ENCODE measurements at regions not wholly inside any gene's neighbourhood (a gene's known extent, or its start where the extent isn't known, plus 50 kb on each side); places are given as distances from the start of the nearest gene placed in this dataset.

DNA sequence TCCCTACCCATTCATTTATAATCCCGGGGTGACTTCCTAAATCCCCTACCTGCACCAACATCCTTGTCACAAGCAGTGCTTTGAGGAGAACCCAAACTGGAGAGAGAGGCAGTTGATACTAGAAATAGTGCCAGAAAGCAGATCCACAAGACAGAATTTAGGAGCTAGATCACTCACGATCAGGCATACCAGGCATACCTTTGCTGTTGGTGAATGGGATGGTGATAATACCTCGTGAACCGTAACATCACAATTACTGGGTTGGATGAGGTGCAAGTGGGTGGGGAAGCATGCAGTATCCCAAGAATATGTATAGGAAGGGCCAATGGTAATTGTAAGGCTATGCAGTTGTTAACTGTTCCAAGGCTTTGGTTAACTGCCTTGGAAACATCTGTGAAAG lies 129.3 kb downstream of the TMA16 start:
- no peak for DNase-seq

- DNase-seq = no peak
These were observed 130.2 kb downstream of the TMA16 start for GRCh38 chr4:163624727-163625126.

DNA sequence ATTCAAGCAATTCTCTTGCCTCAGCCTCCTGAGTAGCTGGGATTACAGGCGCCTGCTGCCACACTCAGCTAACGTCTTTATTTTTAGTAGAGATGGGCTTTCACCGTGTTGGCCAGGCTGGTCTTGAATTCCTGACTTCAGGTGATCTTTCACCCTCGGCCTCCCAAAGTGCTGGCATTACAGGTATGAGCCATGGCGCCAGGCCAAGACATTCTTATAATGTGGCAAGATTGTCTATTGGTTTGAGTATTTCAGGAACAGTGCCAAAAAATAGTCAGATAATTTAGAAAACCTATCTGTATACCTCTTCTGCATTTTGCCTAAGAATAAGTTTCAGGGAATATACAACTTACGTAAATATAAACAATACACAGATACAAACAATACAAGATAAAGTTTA lies 136.8 kb downstream of the TMA16 start:
- DNase-seq = no peak

GRCh38 chr4:163638909-163639308 lies 144.4 kb downstream of the TMA16 start:
- DNase-seq = no peak

DNA sequence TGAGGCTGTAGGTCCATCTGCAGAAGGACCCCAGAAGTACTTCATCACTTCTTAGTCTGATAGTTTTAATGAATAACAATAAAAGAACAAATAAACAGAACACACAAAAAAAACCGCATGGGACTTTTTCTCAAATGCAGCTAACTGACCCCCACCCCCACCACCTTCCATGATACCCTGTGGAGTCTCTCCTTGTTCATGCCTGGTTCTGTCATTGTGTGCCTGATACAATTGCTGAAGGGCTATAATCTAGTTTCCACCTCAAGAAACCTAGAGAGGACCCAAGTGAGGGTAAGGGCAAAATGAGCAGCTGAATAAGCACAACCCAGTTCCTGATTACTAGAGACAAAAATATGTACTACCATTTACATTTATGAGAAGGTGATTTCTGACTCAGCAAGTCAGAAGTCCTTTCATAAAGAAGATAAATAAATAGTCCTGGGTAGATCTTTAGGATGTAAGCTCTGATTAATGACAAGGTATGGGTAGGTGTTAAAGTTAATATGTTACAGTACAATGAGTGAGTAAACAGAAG lies 155.1 kb downstream of the TMA16 start:
- no peak for DNase-seq

- no peak for DNase-seq
These were observed 157.3 kb downstream of the TMA16 start for GRCh38 chr4:163651761-163652160.

GRCh38 chr4:163654621-163655020 lies 160.1 kb downstream of the TMA16 start:
- DNase-seq = no peak

GRCh38 chr4:163660636-163661035 lies 166.1 kb downstream of the TMA16 start:
- no peak for DNase-seq

GRCh38 chr4:163662768-163663167 lies 168.3 kb downstream of the TMA16 start:
- no peak for DNase-seq

DNA sequence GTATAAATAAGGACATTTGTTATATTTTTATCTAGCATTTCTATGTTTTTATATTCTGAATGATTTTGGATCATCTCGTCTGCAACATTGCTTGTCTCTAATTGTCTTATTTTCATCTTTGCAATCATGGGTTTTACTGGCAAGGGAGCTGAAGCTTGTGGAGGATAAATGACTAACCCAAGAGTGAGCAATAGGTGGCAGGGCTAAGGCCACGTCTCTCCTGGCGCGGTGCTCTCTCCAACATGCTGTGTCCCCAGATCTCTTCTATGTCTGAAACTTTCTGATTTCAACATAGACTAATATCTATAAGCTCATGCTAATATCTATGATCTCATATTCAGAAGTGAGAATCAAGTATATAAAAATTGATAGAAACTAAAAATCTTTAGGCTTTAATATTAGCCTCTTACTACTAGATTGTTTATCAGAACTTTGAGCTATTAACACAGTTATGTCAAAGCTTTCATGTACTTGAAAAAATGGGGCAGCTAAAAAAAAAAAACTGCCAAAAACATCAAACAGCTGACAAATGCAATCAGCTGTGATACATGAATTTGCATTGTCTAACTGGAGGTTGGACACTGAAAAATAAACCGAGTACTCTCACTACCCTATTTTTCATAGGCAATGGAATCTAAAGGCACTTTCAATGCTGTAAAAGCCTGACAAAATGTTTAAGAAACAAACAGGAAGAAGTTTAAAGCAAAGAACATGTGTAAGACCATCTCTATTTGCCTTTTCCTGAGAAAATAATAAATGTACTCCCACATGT lies 169.2 kb downstream of the TMA16 start:
- no peak for DNase-seq

DNA sequence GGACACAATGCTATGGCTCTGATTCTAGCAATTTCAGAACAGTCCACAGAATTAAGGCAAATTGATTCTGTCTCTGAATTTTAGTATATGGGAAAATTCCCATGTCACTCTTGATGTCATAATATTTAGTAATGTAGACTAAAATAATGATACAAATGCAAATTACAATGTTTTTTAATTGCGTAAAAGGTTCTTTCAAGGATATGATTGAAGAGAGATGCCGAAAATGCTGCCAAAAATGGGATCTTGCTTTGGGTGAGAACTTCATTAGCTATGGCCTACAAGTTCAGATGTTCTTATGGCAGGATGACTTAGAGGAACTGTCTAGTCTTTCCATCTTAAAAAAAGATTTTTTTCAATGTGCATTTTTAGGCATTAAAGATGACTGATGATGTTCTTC lies 170.6 kb downstream of the TMA16 start:
- no peak for DNase-seq

DNA sequence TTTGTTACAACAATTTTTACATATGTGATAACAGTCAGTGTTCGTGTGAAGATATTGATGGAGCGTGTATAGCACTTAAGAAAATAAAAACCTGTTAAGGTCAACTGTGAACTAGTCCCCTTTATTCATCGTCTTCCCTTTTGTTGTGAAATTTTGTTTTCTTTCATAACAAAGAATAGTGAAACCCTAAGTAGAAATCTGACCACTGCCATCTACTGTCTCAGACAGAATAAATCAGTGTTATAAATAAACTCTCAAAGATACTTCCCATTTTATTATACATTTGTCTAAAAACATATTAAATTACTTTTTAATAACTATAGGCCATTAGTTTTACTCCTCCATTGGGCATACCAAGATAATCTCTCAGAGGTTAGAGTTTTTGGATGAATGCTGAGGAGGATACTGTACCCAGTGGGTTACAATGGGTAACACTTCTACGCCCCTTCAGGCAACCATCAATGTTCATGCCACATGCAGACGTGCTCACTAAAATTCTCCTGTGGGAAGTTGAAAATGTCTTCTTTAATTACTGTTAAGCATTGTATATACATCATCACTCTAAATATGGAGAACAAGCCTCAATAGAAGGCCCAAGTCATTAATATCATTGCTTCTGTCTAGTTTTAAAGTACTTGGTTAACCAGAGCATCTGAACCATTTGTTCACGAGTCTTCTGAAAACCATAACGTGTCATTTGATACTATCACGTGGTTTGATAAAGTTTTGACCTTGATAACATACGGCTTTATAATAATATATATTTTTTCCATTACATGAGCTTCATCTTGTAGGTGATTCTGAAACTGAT lies 171.2 kb downstream of the TMA16 start:
- no peak for DNase-seq

GRCh38 chr4:163666332-163666873 lies 171.9 kb downstream of the TMA16 start:
- no peak for DNase-seq

DNA sequence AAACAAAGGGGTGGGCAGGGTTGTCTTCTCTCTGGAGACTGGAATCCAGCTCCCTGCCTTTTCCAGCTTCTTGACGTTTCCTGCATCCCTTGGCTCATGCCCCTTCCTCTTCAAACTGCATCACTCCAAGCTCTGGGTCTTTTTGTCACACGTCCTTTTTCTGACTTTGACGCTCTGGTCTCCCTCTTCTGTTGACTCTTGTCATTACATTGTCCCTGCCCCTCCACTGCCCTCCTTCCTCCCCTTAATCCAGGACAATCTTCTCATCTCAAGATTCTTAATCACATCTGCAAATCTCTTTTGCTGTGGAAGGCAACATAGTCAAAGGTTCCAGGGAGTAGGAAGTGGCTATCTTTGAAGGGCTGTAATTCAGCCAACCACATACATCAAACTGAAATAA lies 178.3 kb downstream of the TMA16 start:
- DNase-seq = no peak

DNA sequence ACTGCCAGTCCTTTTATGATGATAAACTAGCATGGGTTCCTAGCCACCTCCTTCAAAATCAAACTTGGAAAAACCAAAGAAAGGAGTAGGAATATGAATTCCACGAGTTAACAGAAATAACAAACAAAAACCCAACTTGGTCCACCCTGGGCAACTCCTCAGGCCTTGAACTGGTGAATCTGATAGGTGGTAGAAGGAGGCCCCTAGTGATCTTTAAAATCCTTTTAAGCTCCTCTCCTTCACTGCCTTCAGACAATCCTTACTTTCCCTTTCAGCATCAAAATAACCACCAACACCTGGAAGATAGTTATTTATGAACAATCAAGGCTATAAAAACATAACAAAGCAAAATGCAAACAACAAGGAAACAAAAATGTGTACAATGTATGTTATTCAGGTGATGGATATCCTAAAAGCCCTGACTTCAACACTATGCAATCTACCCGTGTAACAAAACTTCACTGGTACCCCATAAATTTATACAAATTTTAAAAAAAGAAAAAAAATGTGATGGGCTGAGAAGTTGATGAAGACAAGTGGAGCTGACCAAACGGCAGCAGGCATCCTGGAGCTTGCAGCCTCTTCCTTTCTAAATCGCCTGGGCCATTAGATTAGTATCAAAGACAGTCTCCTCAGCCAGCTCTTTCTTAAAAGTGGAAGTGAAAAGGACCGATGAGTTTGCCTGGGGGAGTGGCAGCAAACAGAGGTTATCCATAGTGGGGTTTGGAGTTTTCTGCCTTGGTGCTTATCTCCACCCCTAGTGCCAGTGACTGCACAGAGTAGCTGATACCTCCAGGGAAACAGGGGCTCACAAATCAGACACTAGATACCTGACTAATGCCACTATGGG lies 179.6 kb downstream of the TMA16 start:
- no peak for DNase-seq

DNA sequence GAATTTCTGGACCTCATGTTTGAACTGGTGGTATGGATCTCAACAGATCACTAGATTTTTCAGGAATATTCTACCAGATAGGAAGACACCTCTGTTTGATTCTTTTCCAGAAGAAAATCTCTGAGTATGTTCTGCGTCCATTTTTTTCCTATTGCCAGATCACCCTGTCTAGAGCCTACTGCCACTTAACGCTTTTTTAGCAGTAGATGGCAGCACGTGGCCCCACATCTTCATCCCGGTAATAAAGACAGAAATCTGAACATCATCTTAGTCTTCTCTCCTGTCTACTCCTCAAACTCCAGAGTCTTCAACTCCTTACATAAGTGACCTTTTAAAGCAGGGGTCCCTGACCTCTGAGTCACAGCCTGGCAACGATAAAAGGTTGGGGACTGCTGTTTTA lies 184.7 kb downstream of the TMA16 start:
- DNase-seq = no peak

- DNase-seq = no peak
These were observed 186.1 kb downstream of the TMA16 start for GRCh38 chr4:163680386-163681098.

DNA sequence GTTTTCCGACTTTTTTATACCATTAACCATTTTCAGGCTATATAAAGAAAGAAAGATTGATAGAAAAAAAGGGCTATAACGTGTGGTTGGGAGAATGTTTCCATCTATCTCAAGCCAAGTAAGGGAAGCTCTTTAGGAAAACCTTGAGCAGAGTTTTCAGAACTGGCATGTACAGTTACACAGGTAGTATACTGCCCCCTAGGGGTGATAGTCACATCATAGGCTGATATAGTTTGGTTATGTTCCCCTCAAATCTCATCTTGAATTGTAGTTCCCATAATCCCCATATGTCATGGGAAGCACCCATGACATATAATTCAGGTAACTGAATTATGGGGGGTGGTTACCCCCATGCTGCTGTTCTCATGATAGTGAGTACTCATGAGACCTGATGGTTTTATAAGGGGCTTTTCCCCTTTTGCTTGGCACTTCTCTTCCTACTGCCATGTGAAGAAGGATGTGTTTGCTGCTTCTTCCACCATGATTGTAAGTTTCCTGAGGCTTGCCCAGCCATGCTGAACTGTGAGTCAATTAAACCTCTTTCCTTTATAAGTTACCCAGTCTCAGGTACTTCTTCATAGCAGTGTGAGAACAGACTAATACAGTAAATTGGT lies 186.8 kb downstream of the TMA16 start:
- peak; percentile 24 for DNase-seq

GRCh38 chr4:163688856-163689255 lies 194.4 kb downstream of the TMA16 start:
- DNase-seq = no peak

DNA sequence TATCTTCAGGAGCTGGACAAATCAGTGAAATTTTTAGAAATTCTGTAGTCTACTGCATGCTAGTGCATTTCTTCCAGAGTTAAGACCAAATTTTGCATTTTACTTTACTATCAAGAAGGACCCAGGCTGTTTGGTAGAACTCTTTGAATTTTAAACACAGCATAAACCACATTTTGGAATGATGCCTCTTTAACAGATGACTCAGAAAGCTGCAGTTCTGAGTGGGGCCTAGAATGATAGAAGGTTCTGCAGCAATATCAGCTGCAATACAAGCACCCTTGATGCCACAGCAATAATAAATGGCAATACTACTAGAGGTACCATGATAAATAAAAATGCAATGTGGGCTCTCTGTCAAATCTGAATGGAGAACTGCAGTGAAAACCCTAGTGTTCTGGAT lies 198.7 kb downstream of the TMA16 start:
- DNase-seq = no peak

DNA sequence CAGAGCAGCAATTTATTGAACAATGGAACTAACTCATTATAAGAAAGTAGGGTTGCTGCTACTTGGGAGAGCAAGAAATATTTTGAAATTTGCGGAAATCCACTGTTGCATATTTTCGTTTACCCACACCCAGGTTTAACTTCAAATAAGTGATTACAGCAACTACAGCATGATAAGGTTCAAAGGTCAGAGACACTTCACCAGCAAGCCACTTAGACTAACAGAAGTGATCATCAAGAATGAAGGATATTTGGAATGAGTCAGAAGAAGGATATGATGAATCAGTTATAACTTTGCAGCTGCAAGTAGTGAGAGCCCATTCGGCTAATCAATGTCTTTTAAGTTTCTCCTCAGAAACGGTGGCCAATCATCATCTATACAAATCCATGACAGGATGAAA lies 199.3 kb downstream of the TMA16 start:
- DNase-seq = no peak

DNA sequence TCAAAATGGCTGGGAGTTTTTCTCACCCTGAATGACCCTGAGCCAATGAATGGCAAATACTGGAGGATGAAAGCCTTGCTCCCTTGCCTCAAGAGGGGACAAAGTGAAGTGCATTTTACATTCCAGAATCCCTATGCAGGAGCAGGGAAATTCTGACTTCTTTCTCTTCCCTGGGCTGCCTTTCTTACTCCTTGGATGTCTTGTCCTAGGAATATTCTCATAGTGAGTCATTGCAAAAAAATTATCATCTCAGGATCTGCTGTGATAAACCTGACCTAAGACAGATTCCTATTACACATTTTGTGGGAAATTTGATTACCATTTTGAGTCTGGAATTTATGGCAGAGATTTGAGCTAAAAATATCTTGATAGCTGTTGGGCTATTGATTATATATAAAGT lies 199.9 kb downstream of the TMA16 start:
- DNase-seq = no peak

All from effector CD4-positive, alpha-beta T cell (primary cell).